Smooth muscle cell (in vitro differentiated cells): ENCODE measurements at regions not wholly inside any gene's neighbourhood (a gene's known extent, or its start where the extent isn't known, plus 50 kb on each side); places are given as distances from the start of the nearest gene placed in this dataset.

Source experiments
- DNase-seq: peaks from one replicate; lab custom pipeline; 2025; ENCODE audit not compliant: unreplicated experiment; lab: John Stamatoyannopoulos, UW
- H2AFZ ChIP-seq: fragments of 200-600 bp; sonication (generic); 2 replicates; pipeline ENCODE4 v1.6.0; 2016; ENCODE audit warnings: antibody characterized with exemption, low read depth, mild to moderate bottlenecking
- H3F3A ChIP-seq: fragments of 200-600 bp; sonication (generic); 2 replicates; pipeline ENCODE4 v1.6.0; 2017; ENCODE audit warnings: antibody characterized with exemption, low read depth
- H3K27ac ChIP-seq: fragments of 200-600 bp; sonication (generic); 2 replicates; pipeline ENCODE4 v1.5.1; 2016; ENCODE audit warnings: low read depth, mild to moderate bottlenecking
- H3K27me3 ChIP-seq: fragments of 200-600 bp; sonication (generic); 2 replicates; pipeline ENCODE4 v1.6.1; 2016; ENCODE audit warnings: low read depth, mild to moderate bottlenecking
- H3K36me3 ChIP-seq: fragments of 200-600 bp; sonication (generic); 2 replicates; pipeline ENCODE4 v1.5.1; 2016; ENCODE audit warnings: low read depth
- H3K4me1 ChIP-seq: fragments of 200-600 bp; sonication (generic); 2 replicates; pipeline ENCODE4 v1.5.1; 2016; ENCODE audit warnings: low read depth
- H3K4me2 ChIP-seq: fragments of 200-600 bp; sonication (generic); 2 replicates; pipeline ENCODE4 v1.6.0; 2016; ENCODE audit warnings: mild to moderate bottlenecking
- H3K4me3 ChIP-seq: fragments of 200-600 bp; sonication (generic); 2 replicates; pipeline ENCODE4 v1.5.1; 2016; ENCODE audit warnings: mild to moderate bottlenecking
- H3K79me2 ChIP-seq: fragments of 200-600 bp; sonication (generic); 2 replicates; pipeline ENCODE4 v1.6.0; 2016; ENCODE audit warnings: low read depth, mild to moderate bottlenecking
- H3K9ac ChIP-seq: fragments of 200-600 bp; sonication (generic); 2 replicates; pipeline ENCODE4 v1.6.0; 2016; ENCODE audit warnings: low read depth
- H3K9me3 ChIP-seq: fragments of 200-600 bp; sonication (generic); replicated peaks from 2 replicates; pipeline ENCODE4 v1.5.1; 2016; ENCODE audit warnings: low read depth
- H4K20me1 ChIP-seq: fragments of 200-600 bp; sonication (generic); 2 replicates; pipeline ENCODE4 v1.6.0; 2016; ENCODE audit warnings: low read depth
- CTCF ChIP-seq: fragments of 200-600 bp; sonication (generic); IDR thresholded peaks from 2 replicates; pipeline ENCODE4 v1.5.1; 2017; ENCODE audit warnings: borderline replicate concordance, mild to moderate bottlenecking, antibody characterized with exemption; ENCODE audit not compliant: insufficient read depth, poor library complexity, severe bottlenecking
- WGBS: methylation state at CpG from one replicate; pipeline ENCODE4 v1.1.7; 2016; ENCODE audit warnings: low lambda C conversion rate; 5-methylcytosine and 5-hydroxymethylcytosine counted together

- WGBS: 84% methylated on average over 5 of the region's 5 CpGs
Observed at GRCh38 chr5:167308466-167308865, 983.0 kb upstream of the WWC1 start.

GRCh38 chr5:167309941-167310517, 981.4 kb upstream of the WWC1 start:
- H2AFZ ChIP-seq: no peak overlapping the region
- no peak for TF ChIP-seq CTCF
- no peaks in the 10 kb centered on the region for H3K9me3 ChIP-seq
- no peaks in the 10 kb centered on the region for H3K36me3 ChIP-seq
- no peak for DNase-seq
- H3K9ac ChIP-seq: no peak overlapping the region
- H3K4me3 ChIP-seq: no peak overlapping the region
- H4K20me1 ChIP-seq: no peaks in the 10 kb centered on the region
- H3K4me1 ChIP-seq: no peaks in the 10 kb centered on the region
- no peaks in the 10 kb centered on the region for H3F3A ChIP-seq
- H3K27ac ChIP-seq: no peak overlapping the region
- H3K27me3 ChIP-seq: no peaks in the 10 kb centered on the region
- no peak overlapping the region for H3K4me2 ChIP-seq
- no peaks in the 10 kb centered on the region for H3K79me2 ChIP-seq
- WGBS: 95% methylated on average over 8 of the region's 8 CpGs

More at GRCh38 chr5:167308466-167308865, 983.0 kb upstream of the WWC1 start:
- H4K20me1 ChIP-seq: no peaks in the 10 kb centered on the region
- H3F3A ChIP-seq: no peaks in the 10 kb centered on the region
- H3K27ac ChIP-seq: no peak overlapping the region
- H3K79me2 ChIP-seq: no peaks in the 10 kb centered on the region
- no peaks in the 10 kb centered on the region for H3K27me3 ChIP-seq
- H3K4me2 ChIP-seq: no peak overlapping the region
- no peak for DNase-seq
- no peaks in the 10 kb centered on the region for H3K9me3 ChIP-seq
- H3K4me3 ChIP-seq: no peak overlapping the region
- H3K36me3 ChIP-seq: no peaks in the 10 kb centered on the region
- peaks cover 9% of the 10 kb centered on the region for H3K4me1 ChIP-seq
- no peak overlapping the region for H2AFZ ChIP-seq
- no peak for TF ChIP-seq CTCF
- H3K9ac ChIP-seq: no peak overlapping the region

- H4K20me1 ChIP-seq: no peaks in the 10 kb centered on the region
- WGBS: 92% methylated on average over 3 of the region's 3 CpGs
- no peak overlapping the region for H2AFZ ChIP-seq
- H3K4me1 ChIP-seq: no peaks in the 10 kb centered on the region
- no peak for TF ChIP-seq CTCF
- H3F3A ChIP-seq: no peaks in the 10 kb centered on the region
- no peak overlapping the region for H3K27ac ChIP-seq
- no peaks in the 10 kb centered on the region for H3K9me3 ChIP-seq
- DNase-seq: no peak
- H3K27me3 ChIP-seq: no peaks in the 10 kb centered on the region
- no peaks in the 10 kb centered on the region for H3K79me2 ChIP-seq
- no peaks in the 10 kb centered on the region for H3K36me3 ChIP-seq
- H3K4me2 ChIP-seq: no peak overlapping the region
- no peak overlapping the region for H3K4me3 ChIP-seq
- H3K9ac ChIP-seq: no peak overlapping the region
Observed at GRCh38 chr5:167311340-167311739, 980.1 kb upstream of the WWC1 start.

GRCh38 chr5:167312225-167312624, 979.2 kb upstream of the WWC1 start:
- no peak overlapping the region for H2AFZ ChIP-seq
- no peak overlapping the region for H3K9ac ChIP-seq
- no peak overlapping the region for H3K4me2 ChIP-seq
- DNase-seq: no peak
- H3K27me3 ChIP-seq: no peaks in the 10 kb centered on the region
- no peaks in the 10 kb centered on the region for H3K9me3 ChIP-seq
- H3K36me3 ChIP-seq: no peaks in the 10 kb centered on the region
- WGBS: 78% methylated on average over 3 of the region's 3 CpGs
- H3K4me3 ChIP-seq: no peak overlapping the region
- TF ChIP-seq CTCF: no peak
- H3K79me2 ChIP-seq: no peaks in the 10 kb centered on the region
- no peaks in the 10 kb centered on the region for H4K20me1 ChIP-seq
- H3F3A ChIP-seq: no peaks in the 10 kb centered on the region
- H3K27ac ChIP-seq: no peak overlapping the region
- no peaks in the 10 kb centered on the region for H3K4me1 ChIP-seq
